Cardiac muscle cell (in vitro differentiated cells and primary cell): ENCODE measurements at regions not wholly inside any gene's neighbourhood (a gene's known extent, or its start where the extent isn't known, plus 50 kb on each side); places are given as distances from the start of the nearest gene placed in this dataset.
"Not testable (repeated sequence)": the region's sequence is repeated elsewhere in the genome, so short reads cannot be mapped to it uniquely, and the experiment has no call there.

ENCODE experiments used
- DNase-seq, 2 donors: peaks; one replicate each; pipeline versions ENCODE4 v3.0.0 to v3.0.0-alpha.2; 2010 to 2017; ENCODE audit warnings: low read depth in 1 of 2, low spot score in 1 of 2
- H3K27ac ChIP-seq: fragments of 200-600 bp; sonication (generic); 2 replicates; pipeline ENCODE4 v1.5.1; 2016
- H3K27me3 ChIP-seq: fragments of 200-600 bp; sonication (generic); 2 replicates; pipeline ENCODE4 v1.6.0; 2016; ENCODE audit warnings: control low read depth
- H3K36me3 ChIP-seq: fragments of 200-600 bp; sonication (generic); 2 replicates; pipeline ENCODE4 v1.5.1; 2016; ENCODE audit warnings: control low read depth
- H3K4me1 ChIP-seq: fragments of 200-600 bp; sonication (generic); 2 replicates; pipeline ENCODE4 v1.8.1; 2017; ENCODE audit warnings: low read depth, mild to moderate bottlenecking, mixed run types
- H3K4me3 ChIP-seq: fragments of 200-600 bp; sonication (generic); 2 replicates; pipeline ENCODE4 v1.5.1; 2016; ENCODE audit warnings: mild to moderate bottlenecking
- H3K9me3 ChIP-seq: fragments of 200-600 bp; sonication (generic); 2 replicates; pipeline ENCODE4 v1.5.1; 2017; ENCODE audit warnings: low read depth, mild to moderate bottlenecking, control low read depth
- CTCF ChIP-seq: IDR thresholded peaks from 2 replicates; pipeline ENCODE4 v1.5.1; 2012; ENCODE audit warnings: low read depth, mild to moderate bottlenecking, low read length

GRCh38 chr2:153532140-153532539 is 53.6 kb upstream of the RPRM start:
- Histone ChIP-seq H3K9me3 (no peaks in the 10 kb centered on the region), H3K36me3 (no peaks in the 10 kb centered on the region), H3K27me3 (no peaks in the 10 kb centered on the region), H3K4me1 (peaks cover 5% of the 10 kb centered on the region), H3K4me3 (no peak overlapping the region), H3K27ac (no peak overlapping the region)
- no peak for DNase-seq
- no peak for TF ChIP-seq CTCF

- H3K9me3 ChIP-seq, DNase-seq, H3K4me3 ChIP-seq, H3K4me1 ChIP-seq, H3K36me3 ChIP-seq, H3K27ac ChIP-seq, H3K27me3 ChIP-seq: not testable (repeated sequence)
These were observed 55.2 kb upstream of the RPRM start for GRCh38 chr2:153533803-153534202.

GRCh38 chr2:153534590-153534989 is 56.0 kb upstream of the RPRM start:
- not testable (repeated sequence) for H3K27me3 ChIP-seq, H3K4me3 ChIP-seq, H3K4me1 ChIP-seq, DNase-seq, H3K36me3 ChIP-seq, H3K9me3 ChIP-seq, H3K27ac ChIP-seq

- no peaks in the 10 kb centered on the region for H3K9me3 ChIP-seq
- H3K4me1 ChIP-seq: peaks cover 5% of the 10 kb centered on the region
- H3K27me3 ChIP-seq: no peaks in the 10 kb centered on the region
- no peak overlapping the region for H3K4me3 ChIP-seq
- no peaks in the 10 kb centered on the region for H3K36me3 ChIP-seq
- no peak for DNase-seq
- TF ChIP-seq CTCF: no peak
- peak overlapping the region; percentile 66 for H3K27ac ChIP-seq
These were observed 57.6 kb upstream of the RPRM start for GRCh38 chr2:153536115-153536514.

GRCh38 chr2:153538102-153538501 is 59.5 kb upstream of the RPRM start:
- not testable (repeated sequence) for DNase-seq, H3K9me3 ChIP-seq, H3K27me3 ChIP-seq, H3K36me3 ChIP-seq, H3K4me3 ChIP-seq, H3K4me1 ChIP-seq, H3K27ac ChIP-seq

- H3K27ac ChIP-seq: no peak overlapping the region
- TF ChIP-seq CTCF: no peak
- DNase-seq: peak in 1 of 2 donors; percentile 9
- H3K9me3 ChIP-seq: no peaks in the 10 kb centered on the region
- no peaks in the 10 kb centered on the region for H3K27me3 ChIP-seq
- H3K4me1 ChIP-seq: no peaks in the 10 kb centered on the region
- no peaks in the 10 kb centered on the region for H3K36me3 ChIP-seq
- H3K4me3 ChIP-seq: no peak overlapping the region
These were observed 65.1 kb upstream of the RPRM start for GRCh38 chr2:153543635-153544071.

GRCh38 chr2:153546358-153546757 is 67.8 kb upstream of the RPRM start:
- Histone ChIP-seq H3K36me3 (no peaks in the 10 kb centered on the region), H3K27me3 (no peaks in the 10 kb centered on the region), H3K4me1 (no peaks in the 10 kb centered on the region), H3K27ac (no peak overlapping the region), H3K4me3 (no peak overlapping the region), H3K9me3 (no peaks in the 10 kb centered on the region)
- DNase-seq: no peak
- no peak for TF ChIP-seq CTCF
